Glomerular endothelial cell (primary cell): ENCODE measurements at regions not wholly inside any gene's neighbourhood (a gene's known extent, or its start where the extent isn't known, plus 50 kb on each side); places are given as distances from the start of the nearest gene placed in this dataset.

Experiments used
- DNase-seq: peaks from one replicate; pipeline ENCODE4 v3.0.0-alpha.2; 2011; ENCODE audit warnings: low read depth, low spot score; ENCODE audit errors: extremely low read depth

DNA sequence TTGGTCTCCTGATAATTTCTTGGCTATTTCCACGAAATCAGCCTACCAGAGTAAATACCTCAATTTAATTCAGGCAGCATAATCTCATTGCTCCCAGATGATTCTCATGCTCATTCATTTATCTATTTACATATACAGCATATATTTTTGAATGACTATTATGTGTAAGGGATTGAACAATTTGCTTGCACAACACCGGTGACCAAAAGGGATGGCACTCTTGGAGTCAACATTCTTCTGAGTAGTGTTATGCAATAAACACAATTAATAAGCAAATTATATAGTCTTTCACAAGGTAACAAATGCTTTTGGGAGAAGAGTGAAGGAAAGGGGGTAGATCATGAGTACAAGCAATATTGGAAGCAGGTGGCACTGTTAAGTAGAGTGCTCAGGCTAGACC is 1015.3 kb downstream of the ARAP2 start:
- no peak for DNase-seq

DNA sequence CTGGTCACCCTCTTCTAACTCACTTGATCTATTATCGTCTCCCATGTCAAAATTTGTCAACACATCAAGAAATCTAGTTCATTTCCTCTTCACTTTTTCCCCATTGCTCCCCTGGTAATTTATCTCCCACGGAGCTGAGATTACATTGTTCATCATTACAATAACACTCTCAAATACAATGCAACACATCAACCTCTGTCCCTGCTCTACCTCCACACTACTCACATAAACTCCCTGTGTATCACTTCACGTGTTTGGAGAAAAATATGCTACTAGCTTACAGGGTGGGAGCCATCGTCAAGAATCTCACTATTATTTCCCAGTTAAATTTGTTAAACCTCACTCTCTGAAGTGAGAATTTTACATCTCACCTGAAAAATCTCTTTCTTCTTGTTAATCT is 1006.4 kb downstream of the ARAP2 start:
- DNase-seq = no peak

- DNase-seq = no peak
Observed at GRCh38 chr4:35238793-35239192, 1005.5 kb downstream of the ARAP2 start.

GRCh38 chr4:35246493-35246892 is 997.8 kb downstream of the ARAP2 start:
- DNase-seq = no peak

DNA sequence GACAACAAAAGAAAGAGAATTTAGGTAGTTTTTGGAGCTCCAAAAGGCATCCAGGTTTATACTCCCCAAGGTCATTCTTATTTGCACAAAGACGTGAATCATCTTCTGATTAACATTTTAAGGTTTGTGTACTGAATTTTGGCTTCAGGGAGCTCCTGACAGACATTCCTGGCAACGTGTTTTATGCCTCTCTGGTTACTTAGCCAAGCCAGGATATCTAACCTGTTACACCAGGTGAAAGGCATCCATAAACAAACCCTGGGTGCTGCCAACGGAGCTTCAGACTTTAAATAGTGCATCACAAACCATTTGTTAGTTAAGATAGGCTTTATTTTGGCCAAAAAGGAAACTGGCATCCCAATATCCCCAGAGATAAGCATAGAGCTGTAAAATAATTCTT is 997.3 kb downstream of the ARAP2 start:
- DNase-seq = no peak

- DNase-seq = no peak
Observed at GRCh38 chr4:35250331-35250730, 994.0 kb downstream of the ARAP2 start.

DNA sequence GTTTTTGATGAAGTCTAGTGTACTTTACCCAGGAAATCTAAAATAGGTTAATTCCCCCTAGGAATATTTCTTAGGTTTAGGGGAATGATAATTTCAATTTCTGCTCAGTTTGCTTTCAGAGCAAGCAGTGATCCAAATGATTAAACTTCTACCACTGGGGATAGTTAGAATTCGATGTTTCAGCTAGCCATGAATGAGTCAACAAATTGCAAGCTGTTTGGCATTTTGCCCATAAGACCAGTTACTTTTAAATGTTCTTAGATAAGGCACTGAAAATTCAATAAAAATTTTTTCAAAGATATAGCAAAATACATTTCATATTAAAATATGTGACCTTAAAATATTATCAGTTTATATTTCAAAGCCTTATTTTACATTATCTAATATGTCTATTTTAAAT is 993.6 kb downstream of the ARAP2 start:
- DNase-seq = no peak

GRCh38 chr4:35252071-35252470 is 992.2 kb downstream of the ARAP2 start:
- no peak for DNase-seq

GRCh38 chr4:35252866-35253265 is 991.4 kb downstream of the ARAP2 start:
- DNase-seq = no peak

- DNase-seq = no peak
Observed at GRCh38 chr4:35253331-35253730, 991.0 kb downstream of the ARAP2 start.

DNA sequence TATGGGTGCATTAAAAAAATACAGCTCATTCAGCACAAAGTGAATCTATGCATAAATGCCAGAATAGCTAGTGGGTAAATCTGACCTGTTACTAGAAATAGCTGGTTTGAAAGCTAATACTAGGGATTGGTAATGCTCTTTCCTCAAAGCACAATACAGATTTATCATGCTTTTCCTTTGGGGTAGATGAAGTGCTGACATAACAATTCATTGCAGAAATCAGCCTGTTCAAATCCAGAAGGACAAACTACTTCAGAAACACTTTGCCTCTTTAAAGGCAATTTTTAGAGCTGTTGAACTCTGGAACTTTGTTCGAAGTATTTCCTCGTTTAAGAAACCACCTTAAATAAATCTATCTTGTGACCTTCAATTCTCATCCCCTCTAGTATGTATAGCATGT is 957.9 kb downstream of the ARAP2 start:
- DNase-seq = no peak

- DNase-seq = no peak
Observed at GRCh38 chr4:35300996-35301774, 943.1 kb downstream of the ARAP2 start.

DNA sequence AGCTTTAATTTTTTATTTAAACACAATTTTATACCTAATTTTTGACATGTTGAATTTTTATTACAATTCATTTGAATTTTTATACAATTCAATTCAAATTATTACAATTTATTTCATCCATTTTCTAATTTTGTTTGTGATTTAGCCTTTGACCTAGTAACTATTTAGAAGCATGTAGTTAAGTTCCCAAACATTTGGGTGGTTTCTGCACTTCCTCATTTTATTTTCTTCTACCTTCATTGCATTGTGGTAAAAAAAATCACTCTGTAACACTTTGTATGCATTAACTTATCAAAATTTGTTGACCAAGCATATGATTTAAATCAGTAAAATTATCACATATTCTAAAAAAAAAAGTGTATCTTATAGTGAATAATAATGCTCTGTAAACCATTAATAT is 928.9 kb downstream of the ARAP2 start:
- DNase-seq = no peak

DNA sequence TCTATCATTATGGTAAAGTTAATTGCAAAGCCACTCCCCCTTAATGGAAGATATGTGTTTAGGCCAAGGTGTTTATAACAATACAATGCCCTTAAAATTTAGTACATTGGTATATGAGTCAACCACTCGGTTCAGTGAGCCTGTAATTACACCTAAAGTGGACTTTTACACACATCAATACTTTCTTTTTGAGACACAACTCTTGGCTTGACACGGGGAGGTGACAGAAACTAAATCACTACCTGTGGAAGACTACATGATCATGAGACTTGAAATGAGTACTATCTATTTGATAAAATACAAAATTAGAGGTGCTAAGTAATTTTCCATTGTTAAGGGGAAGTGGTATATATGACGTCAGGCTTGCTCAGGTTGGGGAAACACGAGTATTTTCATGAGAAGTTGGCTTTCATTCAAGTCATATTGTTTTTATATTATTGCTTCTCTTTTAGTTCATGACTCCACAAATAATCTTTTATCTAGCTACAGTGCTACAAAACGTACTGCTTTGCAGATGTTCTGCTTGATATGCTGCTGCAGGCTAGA is 918.3 kb downstream of the ARAP2 start:
- no peak for DNase-seq

DNA sequence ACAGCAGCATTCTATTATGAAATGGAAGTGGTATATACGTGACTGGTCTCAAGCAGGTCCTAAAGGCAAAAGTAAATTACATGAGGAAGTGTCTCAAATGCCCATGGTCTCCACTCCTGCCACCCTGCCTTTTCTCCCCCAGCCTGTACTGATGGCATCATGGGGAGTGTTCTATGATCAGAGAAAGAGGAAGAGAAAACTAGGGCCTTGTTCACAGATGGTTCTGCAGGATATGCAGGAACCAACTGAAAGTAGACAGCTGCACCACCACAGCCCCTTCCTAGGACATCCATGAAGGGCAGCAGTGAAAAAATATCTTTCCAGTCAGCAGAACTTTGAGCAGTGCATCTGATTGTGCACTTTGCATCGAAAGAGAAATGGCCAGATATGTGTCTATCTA is 901.5 kb downstream of the ARAP2 start:
- no peak for DNase-seq

DNA sequence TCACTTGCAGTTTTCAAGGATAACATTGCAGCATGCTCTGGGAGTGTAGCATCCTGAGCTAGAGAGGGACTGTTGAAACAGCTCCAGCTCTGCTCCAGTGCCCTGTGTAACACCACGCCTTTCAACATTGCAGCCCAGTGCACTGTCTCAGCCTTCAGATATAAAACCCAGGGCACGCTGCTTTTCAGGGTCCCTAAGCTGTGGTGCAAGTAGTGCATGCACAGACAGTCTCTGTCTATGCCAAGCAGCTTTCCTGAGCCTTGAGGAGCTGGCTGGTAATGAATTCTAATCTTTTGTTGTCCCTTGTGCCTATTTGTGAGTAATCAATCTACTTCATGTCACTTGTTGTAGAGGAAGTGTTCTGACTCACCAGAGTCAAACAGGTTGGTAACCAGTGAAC is 897.0 kb downstream of the ARAP2 start:
- DNase-seq = no peak

DNA sequence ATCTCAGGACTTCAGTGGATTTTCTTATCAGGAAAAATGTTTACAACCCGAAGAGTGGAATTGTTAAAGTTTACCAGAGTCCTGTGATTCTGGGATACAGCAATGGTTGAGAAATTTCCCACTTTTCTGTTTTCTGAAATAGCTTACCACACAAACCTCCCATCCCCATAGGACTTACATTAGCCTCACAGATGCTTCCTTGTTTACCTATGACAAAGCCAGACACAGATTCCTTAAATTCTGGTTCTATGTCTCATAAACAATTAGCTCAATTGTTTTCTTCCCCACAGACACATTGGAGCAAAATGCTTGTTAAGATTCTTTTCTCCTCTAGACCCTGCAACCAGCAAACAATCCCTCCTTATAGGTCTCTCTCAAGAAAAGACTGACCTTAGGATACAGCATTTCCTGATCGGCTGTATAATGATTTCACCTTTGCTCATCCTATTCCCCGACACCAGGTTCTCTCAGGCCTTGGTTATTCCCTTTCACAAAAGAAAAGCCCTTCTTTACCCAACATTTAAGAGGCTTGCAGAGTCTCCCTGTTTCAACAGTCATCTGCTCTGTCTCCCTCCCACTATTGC is 886.2 kb downstream of the ARAP2 start:
- no peak for DNase-seq

- DNase-seq = no peak
Observed at GRCh38 chr4:35364321-35364870, 879.9 kb downstream of the ARAP2 start.

DNA sequence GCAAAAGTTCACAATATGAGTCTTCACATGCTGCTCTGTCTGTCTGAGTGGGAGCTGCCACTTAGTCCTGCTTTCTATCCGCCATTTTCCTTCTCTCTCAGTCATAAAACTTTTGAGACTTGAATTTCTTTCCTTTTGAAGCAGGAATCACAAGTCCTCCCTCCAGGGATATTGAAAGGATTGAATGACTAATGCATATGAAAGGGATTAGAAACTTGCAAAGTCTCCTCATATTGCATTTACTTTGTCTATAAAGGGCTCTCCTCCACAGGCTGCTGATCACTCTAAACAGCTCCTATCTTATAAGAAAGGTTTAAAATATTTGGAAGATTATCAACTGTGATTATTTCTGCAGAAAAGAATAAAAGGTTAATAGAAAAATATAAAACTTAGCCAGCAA is 879.1 kb downstream of the ARAP2 start:
- no peak for DNase-seq

DNA sequence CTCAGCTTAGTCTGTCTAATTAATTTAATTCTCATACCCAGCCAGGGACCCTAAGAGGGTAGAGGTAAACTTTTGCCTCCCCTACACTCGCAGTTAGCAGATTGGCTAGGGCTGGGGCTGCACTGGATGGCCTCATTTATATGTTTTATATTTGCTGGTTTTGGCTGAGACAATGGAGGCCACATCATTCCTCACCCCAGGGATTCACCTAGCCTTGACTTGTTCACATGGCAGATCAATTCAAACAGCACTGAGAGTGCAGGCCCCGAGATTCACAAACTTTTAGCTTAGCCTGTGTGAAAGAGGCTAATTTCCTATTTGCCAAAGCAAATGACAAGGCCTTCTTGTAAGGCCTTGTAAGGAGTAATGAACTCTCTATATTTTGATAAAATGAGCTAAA is 844.4 kb downstream of the ARAP2 start:
- no peak for DNase-seq

GRCh38 chr4:35423104-35423503 is 821.2 kb downstream of the ARAP2 start:
- DNase-seq = no peak

GRCh38 chr4:35447474-35447873 is 796.8 kb downstream of the ARAP2 start:
- no peak for DNase-seq
